ENCODE measurements at regions not wholly inside any gene's neighbourhood (a gene's known extent, or its start where the extent isn't known, plus 50 kb on each side); places are given as distances from the start of the nearest gene placed in this dataset.
"Not testable (repeated sequence)": the region's sequence is repeated elsewhere in the genome, so short reads cannot be mapped to it uniquely, and the experiment has no call there.

GRCh38 chr22:17305076-17305475, 64.2 kb upstream of the CECR2 start:
- Mint-ChIP-seq H3K4me3 (ENCODE audit: unreplicated experiment) (no peak overlapping the region), H3K9me3 (ENCODE audit: unreplicated experiment) (peaks cover 7% of the 10 kb centered on the region), H3K27ac (ENCODE audit: unreplicated experiment) (no peak overlapping the region), H3K27me3 (ENCODE audit: unreplicated experiment) (peaks cover 6% of the 10 kb centered on the region), H3K4me1 (ENCODE audit: low read depth, unreplicated experiment) (no peaks in the 10 kb centered on the region), H3K36me3 (ENCODE audit: unreplicated experiment) (no peaks in the 10 kb centered on the region)
- no peak for DNase-seq
- TF ChIP-seq CTCF (IDR thresholded peaks at IDR 0.05; ENCODE audit: partially characterized antibody, unreplicated experiment), result no peak

GRCh38 chr22:17303840-17304779, 65.2 kb upstream of the CECR2 start:
- DNase-seq, result no peak
- Mint-ChIP-seq H3K9me3 (ENCODE audit: unreplicated experiment) (peaks cover 10% of the 10 kb centered on the region), H3K4me3 (ENCODE audit: unreplicated experiment) (no peak overlapping the region), H3K27me3 (ENCODE audit: unreplicated experiment) (peaks cover 6% of the 10 kb centered on the region), H3K4me1 (ENCODE audit: low read depth, unreplicated experiment) (no peaks in the 10 kb centered on the region), H3K27ac (ENCODE audit: unreplicated experiment) (no peak overlapping the region), H3K36me3 (ENCODE audit: unreplicated experiment) (no peaks in the 10 kb centered on the region)
- TF ChIP-seq CTCF (IDR thresholded peaks at IDR 0.05; ENCODE audit: partially characterized antibody, unreplicated experiment), result no peak

- H3K9me3 Mint-ChIP-seq (ENCODE audit: unreplicated experiment), result peaks cover 12% of the 10 kb centered on the region
- no peak for DNase-seq
- TF ChIP-seq CTCF (IDR thresholded peaks at IDR 0.05; ENCODE audit: partially characterized antibody, unreplicated experiment), result no peak
Measured at GRCh38 chr22:17303441-17303839, 65.8 kb upstream of the CECR2 start.

GRCh38 chr22:17302616-17303015, 66.6 kb upstream of the CECR2 start:
- TF ChIP-seq CTCF (IDR thresholded peaks at IDR 0.05; ENCODE audit: partially characterized antibody, unreplicated experiment), result no peak
- Mint-ChIP-seq H3K36me3 (ENCODE audit: unreplicated experiment) (no peaks in the 10 kb centered on the region), H3K4me3 (ENCODE audit: unreplicated experiment) (no peak overlapping the region), H3K27me3 (ENCODE audit: unreplicated experiment) (peaks cover 6% of the 10 kb centered on the region), H3K4me1 (ENCODE audit: low read depth, unreplicated experiment) (no peaks in the 10 kb centered on the region), H3K9me3 (ENCODE audit: unreplicated experiment) (peaks cover 13% of the 10 kb centered on the region), H3K27ac (ENCODE audit: unreplicated experiment) (no peak overlapping the region)
- no peak for DNase-seq

More at GRCh38 chr22:17303441-17303839, 65.8 kb upstream of the CECR2 start:
- Mint-ChIP-seq H3K4me1 (ENCODE audit: low read depth, unreplicated experiment) (no peaks in the 10 kb centered on the region), H3K27ac (ENCODE audit: unreplicated experiment) (no peak overlapping the region), H3K4me3 (ENCODE audit: unreplicated experiment) (no peak overlapping the region), H3K36me3 (ENCODE audit: unreplicated experiment) (no peaks in the 10 kb centered on the region), H3K27me3 (ENCODE audit: unreplicated experiment) (peaks cover 8% of the 10 kb centered on the region)

GRCh38 chr22:17300926-17301325, 68.3 kb upstream of the CECR2 start:
- H3K27me3 Mint-ChIP-seq (ENCODE audit: unreplicated experiment), result peaks cover 6% of the 10 kb centered on the region
- TF ChIP-seq CTCF (IDR thresholded peaks at IDR 0.05; ENCODE audit: partially characterized antibody, unreplicated experiment), result no peak
- no peak overlapping the region for H3K4me3 Mint-ChIP-seq (ENCODE audit: unreplicated experiment)
- no peak overlapping the region for H3K27ac Mint-ChIP-seq (ENCODE audit: unreplicated experiment)
- DNase-seq, result no peak
- H3K9me3 Mint-ChIP-seq (ENCODE audit: unreplicated experiment), result peaks cover 13% of the 10 kb centered on the region
- no peaks in the 10 kb centered on the region for H3K36me3 Mint-ChIP-seq (ENCODE audit: unreplicated experiment)
- H3K4me1 Mint-ChIP-seq (ENCODE audit: low read depth, unreplicated experiment), result no peaks in the 10 kb centered on the region

- H3K4me3 Mint-ChIP-seq (ENCODE audit: unreplicated experiment); H3K36me3 Mint-ChIP-seq (ENCODE audit: unreplicated experiment); H3K27me3 Mint-ChIP-seq (ENCODE audit: unreplicated experiment); H3K27ac Mint-ChIP-seq (ENCODE audit: unreplicated experiment); H3K4me1 Mint-ChIP-seq (ENCODE audit: low read depth, unreplicated experiment); DNase-seq: not testable (repeated sequence)
- peaks cover 13% of the 10 kb centered on the region for H3K9me3 Mint-ChIP-seq (ENCODE audit: unreplicated experiment)
Measured at GRCh38 chr22:17298805-17299502, 70.3 kb upstream of the CECR2 start.
